CD4-positive, alpha-beta T cell (primary cell): ENCODE measurements at regions not wholly inside any gene's neighbourhood (a gene's known extent, or its start where the extent isn't known, plus 50 kb on each side); places are given as distances from the start of the nearest gene placed in this dataset.

Experiments used
- ATAC-seq: fragments of 200-7000 bp; cut with Tn5 transposase; one replicate; pipeline ENCODE4 v1.10.0; 2022; ENCODE audit warnings: mild to moderate bottlenecking; ENCODE audit not compliant: poor library complexity
- CTCF ChIA-PET: fragments of 350-600 bp; sonication (Branson Sonifier 250); formaldehyde crosslinking; loops from one replicate; lab custom pipeline; 2021; ENCODE audit warnings: antibody characterized with exemption, inconsistent platforms; lab: Charles Lee
- POLR2A ChIA-PET: fragments of 350-600 bp; sonication (Branson Sonifier 250); formaldehyde crosslinking; loops from one replicate; lab custom pipeline; 2021; ENCODE audit warnings: antibody characterized with exemption, inconsistent platforms; lab: Charles Lee
- DNase-seq, 14 experiments: peaks; one replicate each; pipeline ENCODE4 v3.0.0-alpha.2; 2013 to 2020; ENCODE audit warnings: mixed read lengths in 2 of 14
- H3K27ac ChIP-seq, 2 donors: one replicate each; pipeline versions ENCODE4 v1.5.1 to v1.7.0; 2013; ENCODE audit warnings: low read length in 2 of 2, low read depth in 1 of 2, mild to moderate bottlenecking in 1 of 2
- H3K27me3 ChIP-seq, 2 experiments: 1 replicate in 1 of 2; 2 replicates in 1 of 2; pipeline versions ENCODE4 v1.6.1 to v1.7.0; 2013; ENCODE audit warnings: low read length in 2 of 2, control low read depth in 1 of 2, mild to moderate bottlenecking in 1 of 2, moderate library complexity in 1 of 2; ENCODE audit not compliant: insufficient read depth in 2 of 2, control insufficient read depth in 1 of 2
- H3K36me3 ChIP-seq: one replicate; pipeline ENCODE4 v1.6.1; 2013; ENCODE audit warnings: low read length, control low read depth; ENCODE audit not compliant: insufficient read depth
- H3K4me1 ChIP-seq: one replicate; pipeline ENCODE4 v1.6.1; 2013; ENCODE audit warnings: low read length, control low read depth; ENCODE audit not compliant: insufficient read depth
- H3K4me3 ChIP-seq: one replicate; pipeline ENCODE4 v1.5.1; 2013; ENCODE audit warnings: mild to moderate bottlenecking, low read length, moderate library complexity
- H3K9me3 ChIP-seq, 2 experiments: 1 replicate in 1 of 2; 2 replicates in 1 of 2; pipeline versions ENCODE4 v1.6.1 to v1.7.0; 2013; ENCODE audit warnings: low read length in 2 of 2, mild to moderate bottlenecking in 2 of 2, control low read depth in 1 of 2, moderate library complexity in 1 of 2; ENCODE audit not compliant: control insufficient read depth in 1 of 2, insufficient read depth in 1 of 2
- H3K27ac Mint-ChIP-seq: one replicate; pipeline ENCODE4 v1.8.0; 2020; ENCODE audit warnings: mixed read lengths
- H3K27me3 Mint-ChIP-seq: one replicate; pipeline ENCODE4 v1.8.0; 2021; ENCODE audit warnings: mixed read lengths
- H3K36me3 Mint-ChIP-seq: one replicate; pipeline ENCODE4 v1.8.0; 2021; ENCODE audit warnings: low read depth, mixed read lengths
- H3K4me1 Mint-ChIP-seq: one replicate; pipeline ENCODE4 v1.8.0; 2021; ENCODE audit warnings: low read depth, mixed read lengths
- H3K4me3 Mint-ChIP-seq: one replicate; pipeline ENCODE4 v1.8.0; 2020; ENCODE audit warnings: mild to moderate bottlenecking, mixed read lengths
- H3K9me3 Mint-ChIP-seq: one replicate; pipeline ENCODE4 v1.8.0; 2020; ENCODE audit warnings: mixed read lengths
- intact Hi-C, 2 experiments: fragments of 100-400 bp; cut with DNase I in 1 of 2; cut with micrococcal nuclease in 1 of 2; formaldehyde crosslinking; loops; one replicate each; pipeline versions ENCODE4 v1.15.1 to v1.9.0; 2023 to 2025; cut with DNase I, micrococcal nuclease
- TF ChIP-seq, protein P1 (sequence below): fragments of 200-600 bp; IDR thresholded peaks from one replicate; pipeline ENCODE4 v1.8.0; 2022; ENCODE audit warnings: antibody characterized with exemption, mild to moderate bottlenecking

DNA sequence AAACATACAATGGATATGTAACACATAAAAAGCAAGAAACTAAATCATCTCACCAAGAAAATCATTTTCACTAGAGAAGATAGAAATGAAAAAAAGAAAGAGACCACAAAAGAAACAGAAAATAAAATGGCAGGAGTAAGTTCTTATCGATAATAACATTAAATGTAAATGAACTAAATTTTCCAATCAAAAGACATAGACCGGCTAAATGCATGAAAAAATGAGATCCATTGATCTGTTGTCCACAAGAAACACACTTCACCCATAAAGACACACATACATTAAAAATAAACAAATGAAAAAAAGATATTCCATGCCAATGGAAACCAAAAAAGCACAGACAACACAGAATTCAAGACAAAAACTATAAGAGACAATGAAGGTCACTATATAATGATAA is 1771.9 kb downstream of the SI start:
- Mint-ChIP-seq H3K4me3 (no peak overlapping the region), H3K4me1 (no peaks in the 10 kb centered on the region), H3K27ac (no peak overlapping the region), H3K9me3 (peaks cover 19% of the 10 kb centered on the region), H3K27me3 (no peaks in the 10 kb centered on the region), H3K36me3 (no peaks in the 10 kb centered on the region)
- ATAC-seq = no peak
- no peak overlapping the region for H3K4me3 ChIP-seq
- intact Hi-C loops = no loop called here
- no peaks in the 10 kb centered on the region for H3K27me3 ChIP-seq
- H3K4me1 ChIP-seq = no peaks in the 10 kb centered on the region
- H3K36me3 ChIP-seq = no peaks in the 10 kb centered on the region
- peaks cover 0 to 13% of the 10 kb centered on the region in 2 experiments for H3K9me3 ChIP-seq
- ChIA-PET CTCF (no interaction called here), POLR2A (no interaction called here)
- no peak overlapping the region for H3K27ac ChIP-seq
- TF ChIP-seq, protein P1, sequence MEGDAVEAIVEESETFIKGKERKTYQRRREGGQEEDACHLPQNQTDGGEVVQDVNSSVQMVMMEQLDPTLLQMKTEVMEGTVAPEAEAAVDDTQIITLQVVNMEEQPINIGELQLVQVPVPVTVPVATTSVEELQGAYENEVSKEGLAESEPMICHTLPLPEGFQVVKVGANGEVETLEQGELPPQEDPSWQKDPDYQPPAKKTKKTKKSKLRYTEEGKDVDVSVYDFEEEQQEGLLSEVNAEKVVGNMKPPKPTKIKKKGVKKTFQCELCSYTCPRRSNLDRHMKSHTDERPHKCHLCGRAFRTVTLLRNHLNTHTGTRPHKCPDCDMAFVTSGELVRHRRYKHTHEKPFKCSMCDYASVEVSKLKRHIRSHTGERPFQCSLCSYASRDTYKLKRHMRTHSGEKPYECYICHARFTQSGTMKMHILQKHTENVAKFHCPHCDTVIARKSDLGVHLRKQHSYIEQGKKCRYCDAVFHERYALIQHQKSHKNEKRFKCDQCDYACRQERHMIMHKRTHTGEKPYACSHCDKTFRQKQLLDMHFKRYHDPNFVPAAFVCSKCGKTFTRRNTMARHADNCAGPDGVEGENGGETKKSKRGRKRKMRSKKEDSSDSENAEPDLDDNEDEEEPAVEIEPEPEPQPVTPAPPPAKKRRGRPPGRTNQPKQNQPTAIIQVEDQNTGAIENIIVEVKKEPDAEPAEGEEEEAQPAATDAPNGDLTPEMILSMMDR = no peak
- no peak for DNase-seq

DNA sequence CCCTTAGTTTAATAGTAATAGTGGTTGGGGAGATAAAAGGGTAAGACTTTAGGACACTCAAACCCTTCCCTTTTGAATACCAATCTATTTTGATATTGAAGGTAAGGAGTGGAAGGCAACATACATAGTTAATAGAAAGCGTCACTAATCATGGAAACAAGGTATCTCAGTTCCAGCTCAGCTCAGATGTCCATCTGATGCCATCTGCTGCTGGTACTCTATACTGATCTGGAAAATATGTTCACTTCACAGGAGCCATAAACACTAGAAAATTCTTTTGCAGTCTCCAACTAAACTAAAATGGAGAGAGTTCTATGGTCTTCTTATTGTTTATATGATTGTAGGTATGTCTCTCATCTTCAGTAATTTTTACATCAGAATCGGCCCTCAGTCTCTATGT is 1777.1 kb downstream of the OTOL1 start:
- no peaks in the 10 kb centered on the region for H3K4me1 Mint-ChIP-seq
- Histone ChIP-seq H3K27me3 (no peaks in the 10 kb centered on the region), H3K4me3 (no peak overlapping the region), H3K27ac (no peak overlapping the region), H3K4me1 (no peaks in the 10 kb centered on the region), H3K9me3 (peaks cover 0 to 5% of the 10 kb centered on the region in 2 experiments), H3K36me3 (no peaks in the 10 kb centered on the region)
- DNase-seq (no peak), ATAC-seq (no peak)
- H3K27ac Mint-ChIP-seq = no peak overlapping the region
- intact Hi-C loops = no loop called here
- no peak overlapping the region for H3K4me3 Mint-ChIP-seq
- ChIA-PET POLR2A (no interaction called here), CTCF (no interaction called here)
- no peaks in the 10 kb centered on the region for H3K36me3 Mint-ChIP-seq
- TF ChIP-seq, protein P1 = no peak
- no peaks in the 10 kb centered on the region for H3K27me3 Mint-ChIP-seq
- H3K9me3 Mint-ChIP-seq = peaks cover 15% of the 10 kb centered on the region

DNA sequence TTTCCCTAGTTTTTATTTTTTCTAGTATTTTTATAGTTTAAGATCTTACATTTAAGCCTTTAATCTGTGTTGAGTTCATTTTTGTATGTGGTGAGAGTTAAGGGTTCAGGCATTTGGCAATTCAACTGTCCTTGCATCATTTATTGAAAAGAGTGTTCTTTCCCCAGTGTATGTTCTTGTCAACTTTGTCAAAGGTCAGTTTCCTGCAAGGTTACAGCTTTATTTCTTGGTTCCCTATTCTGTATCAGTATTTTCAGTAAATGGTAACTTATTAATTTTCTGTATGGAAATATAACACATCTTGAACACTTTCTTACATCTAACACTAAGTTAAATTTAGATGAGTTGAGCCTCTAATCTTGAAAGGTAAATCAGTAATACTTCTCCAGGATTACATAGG is 1770.1 kb downstream of the OTOL1 start:
- H3K9me3 Mint-ChIP-seq = peaks cover 24% of the 10 kb centered on the region
- no peaks in the 10 kb centered on the region for H3K27me3 ChIP-seq
- CTCF ChIA-PET = no interaction called here
- no peaks in the 10 kb centered on the region for H3K27me3 Mint-ChIP-seq
- H3K4me3 ChIP-seq = no peak overlapping the region
- no peak overlapping the region for H3K4me3 Mint-ChIP-seq
- H3K4me1 ChIP-seq = no peaks in the 10 kb centered on the region
- TF ChIP-seq, protein P1 = no peak
- H3K36me3 ChIP-seq = no peaks in the 10 kb centered on the region
- no peaks in the 10 kb centered on the region for H3K36me3 Mint-ChIP-seq
- H3K9me3 ChIP-seq = peaks cover 5 to 6% of the 10 kb centered on the region in 2 experiments
- POLR2A ChIA-PET = no interaction called here
- intact Hi-C loops = no loop called here
- no peak overlapping the region for H3K27ac Mint-ChIP-seq
- H3K4me1 Mint-ChIP-seq = no peaks in the 10 kb centered on the region
- DNase-seq (no peak), ATAC-seq (no peak)
- no peak overlapping the region for H3K27ac ChIP-seq
